ENCODE measurements at regions not wholly inside any gene's neighbourhood (a gene's known extent, or its start where the extent isn't known, plus 50 kb on each side); places are given as distances from the start of the nearest gene placed in this dataset.

DNA sequence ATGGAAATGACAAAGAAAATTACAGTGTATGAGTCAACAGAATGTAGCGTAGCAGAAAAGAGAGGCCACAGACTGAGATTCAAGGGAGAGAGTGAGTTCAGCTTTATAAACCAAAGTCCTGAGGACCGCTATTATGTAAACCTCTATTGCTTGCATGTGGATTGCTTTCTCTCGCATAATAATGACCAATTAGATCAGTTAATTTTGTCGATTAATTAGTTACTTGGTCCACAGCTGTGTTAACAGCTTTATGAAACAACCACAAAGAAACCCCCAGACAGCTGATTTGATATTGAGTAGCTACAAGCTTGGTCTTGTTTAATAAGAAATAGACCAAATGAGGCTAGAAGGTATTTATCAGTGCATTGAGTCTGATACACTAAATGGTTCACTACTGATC is 291.8 kb upstream of the ERCC4 start:
- TF ChIP-seq, protein P1, sequence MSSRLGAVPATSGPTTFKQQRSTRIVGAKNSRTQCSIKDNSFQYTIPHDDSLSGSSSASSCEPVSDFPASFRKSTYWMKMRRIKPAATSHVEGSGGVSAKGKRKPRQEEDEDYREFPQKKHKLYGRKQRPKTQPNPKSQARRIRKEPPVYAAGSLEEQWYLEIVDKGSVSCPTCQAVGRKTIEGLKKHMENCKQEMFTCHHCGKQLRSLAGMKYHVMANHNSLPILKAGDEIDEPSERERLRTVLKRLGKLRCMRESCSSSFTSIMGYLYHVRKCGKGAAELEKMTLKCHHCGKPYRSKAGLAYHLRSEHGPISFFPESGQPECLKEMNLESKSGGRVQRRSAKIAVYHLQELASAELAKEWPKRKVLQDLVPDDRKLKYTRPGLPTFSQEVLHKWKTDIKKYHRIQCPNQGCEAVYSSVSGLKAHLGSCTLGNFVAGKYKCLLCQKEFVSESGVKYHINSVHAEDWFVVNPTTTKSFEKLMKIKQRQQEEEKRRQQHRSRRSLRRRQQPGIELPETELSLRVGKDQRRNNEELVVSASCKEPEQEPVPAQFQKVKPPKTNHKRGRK (CRISPR knock-in tag; IDR thresholded peaks at IDR 0.05), result no peak
- TF ChIP-seq CTCF (CRISPR knock-in tag; IDR thresholded peaks at IDR 0.05) (no peak), ZNF24 (IDR thresholded peaks at IDR 0.05) (no peak), HNRNPLL (IDR thresholded peaks at IDR 0.05; ENCODE audit: low read depth, low read length, poor library complexity, severe bottlenecking) (no peak), KLF6 (CRISPR knock-in tag; IDR thresholded peaks at IDR 0.05) (no peak), KDM5A (IDR thresholded peaks at IDR 0.05; ENCODE audit: borderline replicate concordance, low read length) (no peak)
